Choroid plexus epithelial cell (primary cell): ENCODE measurements at regions not wholly inside any gene's neighbourhood (a gene's known extent, or its start where the extent isn't known, plus 50 kb on each side); places are given as distances from the start of the nearest gene placed in this dataset.

Experiments used
- DNase-seq: peaks from one replicate; pipeline ENCODE4 v3.0.0-alpha.2; 2010; ENCODE audit warnings: low read depth
- H3K4me3 ChIP-seq: 2 replicates; pipeline ENCODE4 v1.5.1; 2011; ENCODE audit warnings: low read depth, mild to moderate bottlenecking, control low read depth, low read length, moderate library complexity
- TF ChIP-seq, protein P1 (sequence below): conservative IDR thresholded peaks from 2 replicates; pipeline ENCODE4 v1.5.1; 2011; ENCODE audit warnings: low read depth, mild to moderate bottlenecking, control low read depth, inconsistent platforms, low read length, moderate library complexity

DNA sequence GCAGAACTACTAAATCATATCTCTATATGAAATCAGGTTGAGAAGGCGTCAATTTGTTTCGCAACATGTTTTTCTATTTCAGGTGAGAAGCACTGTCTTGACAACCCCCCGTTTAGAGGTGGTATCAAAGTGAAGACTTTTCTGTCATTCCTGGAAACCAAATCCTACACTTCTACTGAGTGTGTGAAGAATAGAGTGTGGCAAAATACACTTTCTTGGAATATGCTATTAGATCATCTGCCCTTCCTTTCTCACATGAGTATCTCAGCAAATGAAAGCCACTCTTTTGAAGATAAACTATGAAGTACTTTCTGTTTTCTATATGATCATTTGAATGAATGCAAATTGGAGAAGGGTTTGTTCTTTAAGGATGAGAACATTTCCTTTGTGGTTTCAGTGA, 174.0 kb upstream of the FMR1 start:
- no peak overlapping the region for H3K4me3 ChIP-seq
- TF ChIP-seq, protein P1, sequence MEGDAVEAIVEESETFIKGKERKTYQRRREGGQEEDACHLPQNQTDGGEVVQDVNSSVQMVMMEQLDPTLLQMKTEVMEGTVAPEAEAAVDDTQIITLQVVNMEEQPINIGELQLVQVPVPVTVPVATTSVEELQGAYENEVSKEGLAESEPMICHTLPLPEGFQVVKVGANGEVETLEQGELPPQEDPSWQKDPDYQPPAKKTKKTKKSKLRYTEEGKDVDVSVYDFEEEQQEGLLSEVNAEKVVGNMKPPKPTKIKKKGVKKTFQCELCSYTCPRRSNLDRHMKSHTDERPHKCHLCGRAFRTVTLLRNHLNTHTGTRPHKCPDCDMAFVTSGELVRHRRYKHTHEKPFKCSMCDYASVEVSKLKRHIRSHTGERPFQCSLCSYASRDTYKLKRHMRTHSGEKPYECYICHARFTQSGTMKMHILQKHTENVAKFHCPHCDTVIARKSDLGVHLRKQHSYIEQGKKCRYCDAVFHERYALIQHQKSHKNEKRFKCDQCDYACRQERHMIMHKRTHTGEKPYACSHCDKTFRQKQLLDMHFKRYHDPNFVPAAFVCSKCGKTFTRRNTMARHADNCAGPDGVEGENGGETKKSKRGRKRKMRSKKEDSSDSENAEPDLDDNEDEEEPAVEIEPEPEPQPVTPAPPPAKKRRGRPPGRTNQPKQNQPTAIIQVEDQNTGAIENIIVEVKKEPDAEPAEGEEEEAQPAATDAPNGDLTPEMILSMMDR: no peak
- DNase-seq: no peak

- H3K4me3 ChIP-seq: no peak overlapping the region
- TF ChIP-seq, protein P1: no peak
- DNase-seq: no peak
Measured at GRCh38 chrX:147738265-147738664, 173.5 kb upstream of the FMR1 start.

- TF ChIP-seq, protein P1: no peak
- no peak overlapping the region for H3K4me3 ChIP-seq
- no peak for DNase-seq
Measured at GRCh38 chrX:147739196-147739595, 172.5 kb upstream of the FMR1 start.

- no peak overlapping the region for H3K4me3 ChIP-seq
- no peak for DNase-seq
- TF ChIP-seq, protein P1: no peak
Measured at GRCh38 chrX:147741776-147742175, 169.9 kb upstream of the FMR1 start.

DNA sequence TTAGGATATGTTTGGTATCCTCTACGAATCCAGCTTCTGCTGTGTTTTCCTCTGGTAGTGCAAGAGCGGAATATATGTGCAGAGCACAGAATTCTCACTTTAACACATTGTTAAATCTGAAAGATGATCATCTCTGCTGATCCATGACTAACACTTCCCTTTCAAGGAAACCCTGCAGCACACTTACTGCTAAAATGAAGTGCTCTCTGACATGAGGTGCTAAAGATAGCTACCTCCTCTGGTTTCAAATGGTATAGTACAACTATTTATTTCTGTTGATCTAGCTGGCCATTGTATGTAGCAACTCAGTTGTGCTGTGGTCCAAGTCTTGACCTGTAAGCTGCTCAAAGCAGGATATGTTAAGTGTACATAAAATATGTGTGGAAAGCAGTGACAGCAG, 162.4 kb upstream of the FMR1 start:
- DNase-seq: no peak
- TF ChIP-seq, protein P1: no peak
- H3K4me3 ChIP-seq: no peak overlapping the region

- no peak overlapping the region for H3K4me3 ChIP-seq
- DNase-seq: no peak
- TF ChIP-seq, protein P1: no peak
Measured at GRCh38 chrX:147757750-147758149, 154.0 kb upstream of the FMR1 start.

DNA sequence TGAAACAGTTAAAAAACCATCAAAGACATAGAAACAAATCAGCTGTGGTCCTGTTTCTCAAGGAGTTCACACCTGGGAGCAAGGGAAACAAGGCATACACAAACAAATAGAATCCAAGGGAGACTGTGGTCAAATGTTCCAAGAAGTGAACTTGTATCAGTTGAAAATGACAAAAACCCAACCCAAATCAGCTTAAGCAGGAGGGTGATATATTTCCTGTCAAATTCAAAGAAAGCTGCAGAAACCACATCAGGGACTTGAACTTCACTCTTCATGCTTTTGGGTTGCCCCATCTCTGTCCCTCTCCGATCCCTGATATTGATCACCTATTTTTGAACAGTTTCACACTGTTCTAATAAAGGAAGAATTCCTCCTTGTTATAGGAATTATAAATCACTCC, 148.6 kb upstream of the FMR1 start:
- TF ChIP-seq, protein P1: no peak
- no peak for DNase-seq
- H3K4me3 ChIP-seq: no peak overlapping the region
